ENCODE measurements at regions not wholly inside any gene's neighbourhood (a gene's known extent, or its start where the extent isn't known, plus 50 kb on each side); places are given as distances from the start of the nearest gene placed in this dataset.

DNA sequence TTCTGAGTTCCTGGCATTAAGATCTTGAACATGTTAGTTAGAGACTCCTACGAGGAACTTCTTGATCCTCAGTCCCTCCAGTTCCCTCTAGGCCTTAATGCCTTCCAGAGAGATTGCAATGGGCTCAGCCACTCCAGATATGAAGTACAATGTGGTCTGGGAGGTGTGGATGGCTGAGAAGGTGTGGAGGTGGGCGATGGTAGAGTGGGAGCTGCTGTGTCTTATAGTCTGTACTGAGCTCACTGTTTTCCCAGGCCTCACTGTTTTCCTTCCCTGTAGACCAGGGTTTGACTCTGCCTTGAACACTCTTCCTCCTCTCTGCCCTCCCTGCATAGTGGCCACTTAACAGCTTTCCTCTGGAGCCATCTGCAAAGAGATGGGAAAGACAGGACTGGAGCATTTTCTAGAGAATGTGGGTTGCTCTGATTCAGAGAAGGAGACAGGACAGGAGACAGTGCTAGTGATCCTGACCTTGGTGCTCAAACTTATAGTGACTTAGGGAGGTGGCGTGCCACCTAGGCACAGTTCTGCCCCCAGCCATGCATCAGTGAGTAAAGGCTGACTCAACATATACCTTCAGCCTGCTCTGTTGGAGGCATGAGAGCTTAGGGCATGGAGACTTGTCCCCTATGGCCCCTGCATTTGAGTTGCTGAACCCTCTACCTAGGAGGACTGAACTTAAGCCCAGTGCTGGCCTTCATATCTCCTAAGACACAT is 129.7 kb downstream of the TDRD15 start:
- DNase-seq (ENCODE audit: low read depth): no peak

DNA sequence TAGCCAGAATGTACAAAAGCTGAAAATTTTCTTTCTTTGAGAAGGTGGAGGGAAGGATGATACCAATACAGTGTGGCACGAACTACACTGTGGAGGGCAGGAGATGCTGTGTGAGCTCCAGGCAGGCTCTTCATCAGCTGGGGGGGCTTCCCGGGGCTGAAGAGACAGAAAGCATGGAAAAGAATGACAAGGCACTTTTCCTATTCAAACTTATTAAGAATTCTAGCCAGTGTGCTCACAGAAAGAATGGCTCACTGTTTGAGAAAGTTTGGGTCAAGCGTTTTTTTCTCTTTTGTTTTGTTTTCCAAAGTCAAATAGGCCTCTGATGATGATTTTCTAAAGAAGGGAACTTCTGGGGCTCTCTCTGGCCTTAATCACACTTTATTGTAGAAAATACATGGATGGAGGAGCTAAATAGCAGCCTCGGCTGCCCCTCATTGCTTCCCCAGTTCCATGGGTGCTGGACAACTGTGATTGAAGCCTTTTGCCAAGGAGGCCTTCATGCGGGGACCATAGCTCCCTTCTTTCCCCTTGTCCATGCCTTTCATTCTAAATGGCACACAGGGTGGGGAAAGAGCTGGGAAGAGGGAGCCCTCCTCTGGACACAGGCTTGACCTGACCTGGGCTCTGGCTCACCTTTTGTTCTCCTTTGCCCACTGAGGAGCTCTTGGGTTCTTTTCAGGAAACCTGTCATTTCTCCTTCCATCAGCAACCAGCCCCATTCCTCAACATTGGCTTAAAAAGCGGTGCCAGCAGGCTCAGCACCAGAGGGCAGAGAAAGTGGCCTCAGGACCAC is 130.6 kb downstream of the TDRD15 start:
- DNase-seq (ENCODE audit: low read depth): no peak

DNA sequence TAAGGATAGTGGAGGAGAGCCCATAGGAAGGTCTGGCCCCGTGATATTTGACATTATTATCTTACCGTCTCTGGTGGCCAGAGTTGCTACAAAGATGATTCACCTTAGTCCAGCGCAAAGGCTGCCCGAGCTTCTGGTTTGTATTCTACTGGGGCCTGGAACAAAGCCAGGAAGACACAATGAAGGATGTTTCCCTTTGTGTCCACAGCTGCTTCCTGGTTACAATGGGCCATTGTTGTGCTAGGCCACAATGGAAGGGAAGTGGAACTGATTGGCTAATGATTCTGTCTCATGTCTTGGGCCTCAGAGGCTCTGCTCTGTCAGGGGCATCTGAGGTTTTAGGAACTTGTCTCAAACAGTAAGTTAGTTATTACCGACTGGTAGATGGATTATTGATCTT is 132.2 kb downstream of the TDRD15 start:
- DNase-seq (ENCODE audit: low read depth): no peak

DNA sequence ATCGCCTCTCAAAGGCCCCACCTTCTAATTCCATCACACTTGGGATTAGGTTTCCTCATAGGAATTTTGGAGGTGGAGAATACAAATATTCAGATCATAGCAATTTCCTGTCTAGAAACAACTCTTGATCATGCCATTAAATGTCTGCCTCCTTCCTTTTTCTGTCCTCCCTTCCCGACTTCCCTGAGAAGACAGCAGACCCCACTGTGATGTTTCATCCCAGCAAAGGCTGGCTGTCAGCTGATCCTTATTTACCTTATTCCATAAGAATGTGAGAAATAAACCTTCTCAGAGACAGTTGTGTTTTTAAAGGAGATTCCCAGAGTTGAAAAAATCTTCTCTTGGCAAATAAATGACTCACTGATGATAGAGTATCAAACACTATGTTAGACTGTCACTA is 133.9 kb downstream of the TDRD15 start:
- no peak for DNase-seq (ENCODE audit: low read depth)

DNA sequence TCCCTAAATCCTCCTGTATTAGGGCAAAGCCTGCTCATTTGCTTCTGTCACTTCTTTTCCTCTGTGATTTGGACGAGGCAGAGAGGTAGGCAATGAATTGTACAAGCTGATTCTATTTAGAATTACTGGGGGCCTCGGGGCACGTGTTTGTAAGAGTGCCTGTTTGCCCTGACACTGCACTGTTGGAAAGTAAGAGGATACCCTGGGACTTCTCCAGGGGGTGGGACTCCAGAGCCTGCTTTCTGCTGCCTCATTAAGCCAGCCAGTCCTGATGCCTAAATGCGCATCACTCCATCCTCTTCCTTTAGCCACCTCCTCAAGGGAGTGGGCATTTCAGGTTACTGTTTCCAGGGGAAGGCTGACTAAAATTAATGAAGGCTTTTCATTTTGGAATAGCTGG is 134.3 kb downstream of the TDRD15 start:
- no peak for DNase-seq (ENCODE audit: low read depth)

DNA sequence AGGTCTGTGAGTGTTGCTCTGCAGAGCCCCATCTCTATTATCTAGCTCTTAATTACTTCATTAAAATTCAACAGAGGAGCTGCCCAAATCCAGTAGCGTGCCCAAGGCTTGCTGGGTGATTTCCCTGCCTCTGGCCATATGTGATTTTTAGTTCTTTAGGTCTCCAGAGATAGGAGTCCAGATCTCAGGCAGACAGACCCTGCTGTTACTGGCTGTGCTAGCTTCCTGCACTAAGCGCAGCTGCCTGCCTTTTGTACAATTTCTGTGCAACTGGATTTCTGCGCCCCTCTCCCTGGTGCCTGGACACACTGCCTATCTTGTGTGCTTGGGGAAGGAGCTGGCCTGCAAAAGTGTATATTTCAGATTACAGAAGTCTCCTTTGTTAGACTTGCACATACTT is 136.5 kb downstream of the TDRD15 start:
- no peak for DNase-seq (ENCODE audit: low read depth)

DNA sequence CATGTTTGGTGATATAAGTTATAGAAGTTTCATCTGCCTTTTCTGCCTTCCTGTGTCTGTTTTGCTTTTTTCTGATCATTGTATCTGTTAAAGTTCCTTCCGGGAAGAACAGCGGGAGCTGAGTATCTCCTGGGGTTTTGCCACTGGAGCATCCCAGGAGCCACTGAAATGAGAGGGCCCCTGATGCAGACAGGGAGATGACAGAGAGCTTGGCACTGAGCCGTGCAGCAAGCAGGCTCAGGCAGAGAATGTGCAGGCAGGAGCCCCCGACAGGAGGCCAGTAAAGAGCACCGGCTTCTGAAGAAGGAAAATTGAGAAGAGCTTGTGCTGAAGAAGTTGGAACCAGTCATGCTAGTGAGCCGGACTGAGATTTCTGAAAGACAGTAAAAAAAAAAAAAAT is 137.8 kb downstream of the TDRD15 start:
- no peak for DNase-seq (ENCODE audit: low read depth)

DNA sequence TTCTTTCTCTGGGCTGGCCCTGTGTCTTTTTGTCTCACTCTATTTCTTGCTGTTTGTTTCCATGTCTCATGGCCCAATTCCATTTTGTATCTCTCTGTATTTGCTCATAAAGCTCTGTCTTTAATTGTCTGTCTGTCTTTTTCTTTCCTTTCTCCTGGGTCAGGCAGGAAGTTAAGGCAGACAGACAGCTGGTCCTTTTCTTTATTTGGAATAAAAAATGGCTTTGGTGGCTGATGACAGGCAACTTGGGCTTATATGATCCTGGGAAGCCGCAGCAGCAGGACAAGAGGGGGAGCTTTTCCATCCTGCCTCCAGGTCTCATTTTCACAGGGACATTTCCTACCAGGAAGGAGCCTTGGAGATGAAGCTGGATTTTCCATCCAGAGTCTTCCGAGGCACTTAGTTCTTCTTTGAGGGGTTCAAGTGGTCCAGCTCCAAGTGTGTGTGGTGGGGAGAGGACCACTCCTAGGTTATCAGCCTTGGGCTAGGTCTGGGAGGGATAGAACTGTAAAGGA is 138.7 kb downstream of the TDRD15 start:
- DNase-seq (ENCODE audit: low read depth): no peak

DNA sequence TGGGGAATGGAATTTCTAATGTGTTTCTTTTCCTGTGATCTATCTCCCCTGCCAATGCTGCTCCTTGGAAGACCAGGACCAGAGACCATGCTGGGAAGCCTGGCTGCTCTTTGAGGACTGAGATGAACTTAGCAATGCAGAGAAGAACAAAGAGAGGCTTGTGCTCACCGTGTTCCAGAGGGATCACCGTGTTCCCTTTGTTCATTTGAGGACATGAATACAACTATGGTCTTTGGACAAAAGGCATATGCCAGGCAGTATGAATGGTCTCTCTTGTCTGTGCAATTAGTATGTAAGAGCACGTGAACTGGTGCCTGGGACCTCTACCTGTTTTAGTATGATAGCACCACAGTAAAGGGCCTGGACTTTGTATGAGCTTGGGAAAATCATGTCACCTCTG is 139.9 kb downstream of the TDRD15 start:
- DNase-seq (ENCODE audit: low read depth): no peak

DNA sequence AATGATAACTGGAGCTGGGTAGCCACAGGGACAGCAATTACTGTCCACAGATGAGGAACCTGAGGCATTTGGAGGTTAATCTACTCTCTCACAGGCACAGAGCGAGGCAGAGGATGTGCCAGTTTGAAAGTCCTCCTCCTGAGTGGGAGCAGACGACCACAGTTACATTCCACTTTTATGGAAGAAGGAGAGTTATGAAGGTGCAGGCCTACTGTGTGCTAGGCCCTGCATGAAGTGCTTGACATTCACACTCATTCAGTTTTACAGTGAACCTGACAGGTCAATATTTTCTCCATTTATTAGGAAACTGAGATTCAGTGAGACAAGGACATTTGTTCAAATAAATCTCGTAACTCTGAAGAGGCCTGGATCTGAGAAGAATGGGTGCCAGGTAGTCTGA is 142.0 kb downstream of the TDRD15 start:
- no peak for DNase-seq (ENCODE audit: low read depth)

DNA sequence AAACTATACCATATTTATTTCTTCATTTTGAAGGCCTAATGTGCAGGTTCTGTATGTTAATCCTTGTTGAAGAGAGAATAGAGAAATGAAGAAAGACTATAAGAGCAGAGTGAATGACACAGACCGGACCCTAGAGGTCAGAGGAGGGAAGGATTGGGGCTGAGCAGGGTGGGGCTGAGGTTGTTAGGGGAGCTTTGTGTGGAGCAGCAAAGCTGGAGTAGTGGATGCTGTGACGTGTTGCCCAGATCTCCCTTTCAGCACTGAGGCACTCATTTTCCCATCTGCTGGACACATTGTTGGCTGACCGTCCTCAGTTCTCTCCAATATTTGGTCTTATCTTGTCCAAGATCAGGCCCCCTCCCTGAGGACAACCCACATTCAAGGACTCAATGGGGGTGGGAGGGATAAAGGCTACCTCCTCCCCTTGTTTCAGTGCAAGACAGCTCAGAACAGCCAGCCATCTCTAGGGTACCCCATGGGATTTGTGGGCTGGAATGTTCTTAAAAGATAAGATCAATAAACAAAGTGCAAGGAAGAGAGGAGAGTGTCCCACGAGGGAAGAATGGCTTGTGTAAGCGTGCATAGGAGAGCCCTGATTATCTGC is 143.6 kb downstream of the TDRD15 start:
- DNase-seq (ENCODE audit: low read depth): no peak

DNA sequence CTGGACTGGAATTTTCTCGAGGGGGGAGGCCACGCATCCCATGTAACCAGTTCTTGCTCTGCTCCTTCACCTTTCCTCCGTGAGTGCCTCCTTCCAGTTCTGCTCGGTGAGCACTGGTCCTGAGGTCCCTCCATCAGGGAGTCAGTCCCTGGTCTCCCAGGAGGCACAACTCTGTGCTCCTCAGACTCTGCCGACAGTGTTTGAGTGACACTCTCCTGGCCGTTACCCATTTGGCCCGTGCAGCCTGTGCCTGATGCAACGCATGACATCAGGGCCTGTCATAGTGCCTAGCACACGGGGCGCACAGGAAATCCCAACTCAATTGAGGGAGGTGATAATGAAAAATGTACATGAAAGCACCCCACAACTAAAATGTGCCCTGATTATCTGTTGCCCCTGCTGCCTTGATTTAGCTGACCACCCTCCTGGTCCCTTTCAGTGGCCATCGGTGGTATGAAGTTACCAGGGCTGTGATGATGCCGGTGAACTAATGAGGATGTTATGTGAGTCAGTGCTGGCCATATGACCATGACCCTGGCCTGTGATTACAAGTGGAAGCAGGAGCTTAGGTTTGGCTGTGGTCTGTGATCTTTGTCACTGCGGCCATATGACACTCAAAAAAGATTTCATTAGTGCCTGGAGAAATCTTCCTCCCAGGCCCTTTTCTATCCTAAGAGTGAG is 144.6 kb downstream of the TDRD15 start:
- DNase-seq (ENCODE audit: low read depth): no peak

DNA sequence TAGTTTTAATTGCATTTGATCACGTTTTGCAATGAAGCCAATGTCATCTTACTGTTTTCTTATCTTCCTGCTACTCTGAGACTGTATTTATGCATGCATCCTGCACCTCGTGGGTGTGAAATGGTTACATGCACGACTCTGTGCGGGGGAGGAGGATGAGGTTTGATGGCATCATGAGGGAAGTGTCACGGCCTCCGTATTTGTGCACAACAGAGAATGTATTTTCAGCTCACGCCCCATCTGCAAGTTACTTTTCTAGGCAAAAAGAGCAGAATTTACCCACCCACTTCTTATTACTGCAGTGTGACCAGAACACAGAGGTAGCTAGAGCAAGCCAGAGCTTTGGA is 145.1 kb downstream of the TDRD15 start:
- DNase-seq (ENCODE audit: low read depth): no peak

DNA sequence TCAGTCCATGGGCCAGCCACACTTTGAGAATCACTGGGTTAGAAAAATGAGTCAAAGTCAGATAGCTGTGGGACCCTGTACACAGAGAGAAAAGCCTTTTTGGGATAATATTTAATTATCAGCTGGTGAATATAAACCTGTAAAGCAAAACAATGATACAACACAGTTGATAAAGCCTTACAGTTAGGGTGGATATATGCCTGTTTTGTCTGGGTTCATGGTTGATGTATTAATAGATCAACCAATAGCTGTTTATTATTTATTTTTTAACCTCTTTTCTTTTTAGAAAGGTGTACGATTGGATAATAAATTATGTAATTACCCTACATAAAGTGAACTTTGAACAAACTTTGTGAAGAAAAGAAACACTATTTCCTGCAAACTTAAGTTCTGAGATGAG is 145.6 kb downstream of the TDRD15 start:
- DNase-seq (ENCODE audit: low read depth): no peak

DNA sequence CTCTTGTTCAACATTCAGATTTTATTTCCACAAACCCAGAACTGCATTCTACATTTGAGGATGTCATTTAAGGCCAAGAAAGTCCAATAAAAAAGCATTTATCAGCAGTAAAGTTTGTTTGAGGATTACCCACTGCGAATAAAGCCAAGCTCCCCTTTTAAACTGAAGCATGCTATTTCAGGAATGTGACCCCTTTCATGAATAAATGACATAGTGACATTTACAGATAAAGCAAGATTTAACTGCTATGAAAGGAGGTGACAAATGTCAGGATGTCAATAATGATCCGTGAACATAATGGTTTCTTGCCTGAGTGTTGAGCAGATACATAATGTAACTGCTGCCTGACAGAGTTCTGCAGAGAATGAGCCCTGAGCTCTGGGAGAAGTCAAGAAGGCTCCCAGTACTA is 146.3 kb downstream of the TDRD15 start:
- no peak for DNase-seq (ENCODE audit: low read depth)

DNA sequence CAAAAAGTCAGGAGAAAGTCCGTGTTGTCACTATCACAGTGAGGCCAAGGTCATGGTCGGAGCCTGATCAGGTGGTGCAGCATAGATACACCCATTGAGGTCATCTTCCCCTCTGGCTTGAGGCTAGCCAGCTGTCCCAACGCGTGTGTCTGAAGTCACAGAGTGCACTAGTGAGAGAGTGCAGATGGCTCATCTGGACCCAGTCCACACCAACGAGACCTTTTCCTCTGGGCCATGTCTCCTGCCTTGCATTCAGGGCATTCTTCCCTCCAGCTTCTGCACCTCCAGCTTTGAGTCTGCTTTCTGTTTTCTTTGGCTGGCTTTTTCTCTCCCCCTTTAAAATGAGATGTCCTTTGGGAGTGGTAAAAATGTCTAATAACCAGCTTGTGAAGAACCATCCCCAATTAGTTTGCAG is 146.9 kb downstream of the TDRD15 start:
- DNase-seq (ENCODE audit: low read depth): no peak

DNA sequence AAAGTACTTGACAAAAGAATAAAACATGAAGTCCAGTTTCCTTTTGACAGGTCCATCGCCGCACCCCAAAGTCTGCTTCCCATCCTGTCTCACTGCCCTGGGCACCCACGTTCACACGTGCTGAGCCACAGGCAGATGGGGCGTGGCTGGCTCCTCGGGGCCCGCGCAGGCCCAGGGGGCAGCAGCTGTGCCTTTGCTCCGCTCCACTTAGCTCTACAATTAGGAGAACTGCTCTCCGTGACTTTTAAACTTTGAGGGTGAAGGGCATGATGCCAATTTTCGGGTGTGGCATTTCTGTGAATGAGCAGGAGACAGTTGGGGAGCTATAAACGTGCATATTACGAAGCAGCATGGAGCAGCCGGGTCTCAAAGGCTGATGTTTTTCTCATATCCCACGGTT is 152.4 kb downstream of the TDRD15 start:
- DNase-seq (ENCODE audit: low read depth): no peak

DNA sequence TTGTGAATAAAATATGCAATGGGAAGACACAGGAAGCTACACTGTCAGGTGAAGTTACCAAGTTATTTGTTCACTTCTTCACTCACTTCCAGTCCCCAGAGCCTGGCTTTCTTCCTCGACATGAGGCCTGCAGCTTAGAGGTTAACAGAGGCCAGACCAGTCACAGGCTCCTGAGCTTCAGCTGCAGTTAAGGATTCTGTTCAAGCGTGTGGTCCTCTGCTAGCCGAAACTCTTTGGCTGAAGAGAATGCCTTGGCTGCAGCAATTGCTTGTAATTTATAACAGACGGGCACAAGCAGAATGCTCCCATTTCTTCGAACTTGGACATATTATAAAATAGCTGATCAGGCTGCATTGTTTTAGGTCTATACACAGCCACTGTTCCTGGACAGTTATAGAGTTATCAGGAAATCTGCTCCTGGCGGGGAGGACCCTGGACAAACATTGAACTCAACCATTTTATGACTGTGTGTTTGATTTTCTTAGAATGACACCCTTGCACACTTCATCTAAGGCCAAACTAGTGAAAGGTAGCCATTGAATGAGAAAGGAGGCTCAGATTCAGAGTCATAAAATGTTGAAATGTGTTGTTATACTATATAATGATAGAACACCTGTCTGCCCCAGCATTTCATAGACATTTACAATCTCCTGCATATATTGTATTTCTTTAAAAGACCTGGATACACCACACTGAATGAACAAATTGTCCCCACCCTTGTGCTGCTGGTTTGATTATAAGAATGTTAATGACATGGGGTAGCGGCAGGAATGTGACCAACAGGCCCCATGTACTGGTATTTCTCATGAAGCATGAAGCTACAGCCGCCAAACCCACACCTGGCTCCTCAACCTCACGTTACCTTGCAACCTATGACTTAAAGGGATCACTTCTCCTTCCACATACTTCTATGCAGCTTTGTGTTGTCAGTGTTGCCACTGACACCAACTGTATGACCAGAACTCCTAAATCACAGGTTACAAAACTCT is 153.6 kb downstream of the TDRD15 start:
- DNase-seq (ENCODE audit: low read depth): no peak

DNA sequence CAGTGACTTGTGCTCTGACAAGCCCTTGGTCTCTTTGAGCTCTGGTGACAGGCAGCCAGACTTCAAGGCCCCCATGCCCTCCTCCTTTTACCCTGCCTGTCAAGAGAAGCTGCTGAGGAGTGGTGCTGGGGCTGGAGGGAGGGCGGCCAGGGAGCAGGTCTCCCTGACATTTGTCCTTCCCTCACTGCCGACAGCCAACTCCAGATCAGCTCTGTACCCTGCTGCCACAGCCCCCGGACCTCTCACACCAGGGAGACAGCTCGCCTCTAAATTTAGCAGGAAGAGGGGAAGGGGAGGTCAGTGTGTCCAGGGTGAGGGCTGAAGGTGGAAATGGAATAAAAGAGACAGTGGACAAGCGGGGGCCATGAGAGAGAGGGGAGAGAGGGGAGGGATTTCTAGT is 155.8 kb downstream of the TDRD15 start:
- DNase-seq (ENCODE audit: low read depth): no peak

DNA sequence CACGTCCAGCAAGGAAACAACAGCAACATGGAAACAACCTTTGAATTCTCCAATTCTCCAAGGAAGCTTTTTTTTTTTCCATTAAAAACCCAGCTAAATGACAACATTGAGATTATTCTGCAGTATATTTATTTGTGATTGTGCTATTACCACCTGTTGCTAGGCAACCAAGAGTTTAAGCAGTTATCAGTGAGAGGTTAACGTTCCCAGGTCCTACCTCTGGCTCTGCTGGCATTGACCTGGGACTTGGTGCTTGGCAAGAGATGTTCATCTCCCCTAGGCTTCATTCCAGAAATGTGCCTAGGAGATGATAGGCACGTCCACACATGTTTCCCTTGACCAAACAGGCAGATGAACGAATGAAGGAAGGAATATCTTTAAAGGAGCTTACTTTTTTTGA is 157.0 kb downstream of the TDRD15 start:
- DNase-seq (ENCODE audit: low read depth): no peak

DNA sequence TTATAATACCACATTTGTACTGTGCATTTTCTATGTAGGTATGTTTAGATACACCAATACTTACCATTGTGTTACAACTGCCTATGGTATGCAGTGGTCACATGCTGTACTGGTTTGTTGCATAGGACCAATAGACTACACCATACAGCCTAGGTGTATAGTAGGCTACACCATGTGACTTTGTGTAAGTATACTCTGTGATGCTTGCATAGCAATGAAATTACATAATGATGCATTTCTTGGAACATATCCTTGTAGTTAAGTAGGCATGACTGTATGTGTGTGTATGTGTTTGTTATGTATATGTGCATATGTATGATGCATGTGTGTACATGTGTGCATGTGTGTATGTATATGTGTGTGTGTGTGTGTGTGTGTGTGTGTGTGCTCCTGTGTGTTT is 157.6 kb downstream of the TDRD15 start:
- DNase-seq (ENCODE audit: low read depth): no peak
